ENCODE measurements at regions not wholly inside any gene's neighbourhood (a gene's known extent, or its start where the extent isn't known, plus 50 kb on each side); places are given as distances from the start of the nearest gene placed in this dataset.
A peak's percentile ranks its signal among the peaks of the same experiment; 100 is the strongest.

DNA sequence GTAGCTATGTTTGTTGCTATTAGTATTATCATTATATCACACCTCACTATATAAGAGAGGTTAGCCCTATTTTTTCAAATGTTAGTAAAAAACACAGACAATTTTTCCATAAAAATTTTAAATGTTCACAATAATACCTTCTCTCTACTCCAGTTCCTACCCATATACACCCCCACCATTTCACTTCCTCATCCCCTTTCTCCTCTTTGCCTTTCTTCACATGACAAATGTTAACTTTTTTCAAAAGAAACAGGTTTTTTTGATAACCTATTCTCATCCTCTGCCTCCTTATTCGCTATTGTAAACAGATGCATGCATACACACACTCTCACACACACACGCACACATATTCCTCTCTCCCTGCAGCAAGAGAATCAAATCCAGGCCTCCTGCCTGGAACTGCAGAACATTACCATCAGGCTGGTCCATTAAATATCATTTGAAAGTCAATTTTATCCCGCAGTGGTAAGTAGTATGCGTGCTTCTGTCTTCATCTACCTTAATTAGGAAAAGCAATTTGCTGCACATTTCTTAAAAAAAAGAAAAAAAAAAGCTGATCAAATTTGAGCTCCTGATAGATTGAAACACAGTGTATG, 55.5 kb downstream of the MID1IP1 start:
- Histone ChIP-seq H3K9me3 (ENCODE audit: control insufficient read depth, low read length) (no peaks in the 10 kb centered on the region), H3K4me3 (ENCODE audit: low read length) (no peak overlapping the region), H3K36me3 (ENCODE audit: control insufficient read depth, insufficient read depth, low read length, severe bottlenecking) (no peaks in the 10 kb centered on the region), H3K9ac (ENCODE audit: low read length) (no peak overlapping the region), H3K4me1 (ENCODE audit: control insufficient read depth, insufficient read depth, low read length) (peaks cover 11% of the 10 kb centered on the region), H3K27me3 (replicated peaks; ENCODE audit: control insufficient read depth, insufficient read depth, low read length) (peaks cover 15% of the 10 kb centered on the region)
- DNase-seq (ENCODE audit: low read depth) = no peak

DNA sequence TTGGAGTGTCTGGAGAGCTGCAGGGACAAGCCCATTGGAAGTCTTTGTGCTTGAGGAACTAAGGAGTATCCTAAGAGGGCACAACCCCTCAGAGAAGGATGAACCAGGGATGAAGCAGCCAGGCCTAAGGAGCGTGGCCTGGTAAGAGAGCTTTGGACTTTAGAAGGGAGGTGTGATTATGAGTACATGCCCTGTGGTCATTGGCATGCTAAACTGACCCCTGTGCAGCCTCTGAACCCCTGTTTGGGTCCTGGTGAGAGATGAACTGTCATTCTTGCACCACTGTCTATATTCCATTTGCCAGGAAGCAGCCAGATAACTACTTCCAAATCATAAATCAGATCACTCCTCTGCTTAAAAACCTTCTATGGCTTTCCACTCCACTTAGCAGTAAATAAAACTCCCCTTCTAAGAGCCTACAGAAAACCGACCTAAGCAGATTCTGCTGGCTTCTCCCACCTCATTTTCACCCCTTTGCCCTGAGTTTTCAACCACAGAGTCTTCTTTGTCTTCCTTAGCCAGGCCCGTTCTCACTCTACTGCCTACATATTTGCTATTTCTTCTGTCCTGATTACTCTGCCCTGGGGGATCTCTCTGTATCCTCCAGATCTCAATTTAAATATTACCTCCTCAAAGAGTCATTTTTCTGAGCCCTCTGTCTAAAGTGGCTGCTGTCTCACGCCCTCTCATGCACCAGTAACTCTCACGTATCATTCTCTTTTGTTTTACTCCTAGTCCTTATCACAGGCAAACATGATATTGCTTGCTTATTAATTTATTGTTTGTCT, 56.7 kb downstream of the MID1IP1 start:
- no peak overlapping the region for H3K9ac ChIP-seq (ENCODE audit: low read length)
- peaks cover 17% of the 10 kb centered on the region for H3K27me3 ChIP-seq (replicated peaks; ENCODE audit: control insufficient read depth, insufficient read depth, low read length)
- peaks cover 12% of the 10 kb centered on the region for H3K4me1 ChIP-seq (ENCODE audit: control insufficient read depth, insufficient read depth, low read length)
- H3K9me3 ChIP-seq (ENCODE audit: control insufficient read depth, low read length) = no peaks in the 10 kb centered on the region
- no peaks in the 10 kb centered on the region for H3K36me3 ChIP-seq (ENCODE audit: control insufficient read depth, insufficient read depth, low read length, severe bottlenecking)
- DNase-seq (ENCODE audit: low read depth) = no peak
- no peak overlapping the region for H3K4me3 ChIP-seq (ENCODE audit: low read length)

DNA sequence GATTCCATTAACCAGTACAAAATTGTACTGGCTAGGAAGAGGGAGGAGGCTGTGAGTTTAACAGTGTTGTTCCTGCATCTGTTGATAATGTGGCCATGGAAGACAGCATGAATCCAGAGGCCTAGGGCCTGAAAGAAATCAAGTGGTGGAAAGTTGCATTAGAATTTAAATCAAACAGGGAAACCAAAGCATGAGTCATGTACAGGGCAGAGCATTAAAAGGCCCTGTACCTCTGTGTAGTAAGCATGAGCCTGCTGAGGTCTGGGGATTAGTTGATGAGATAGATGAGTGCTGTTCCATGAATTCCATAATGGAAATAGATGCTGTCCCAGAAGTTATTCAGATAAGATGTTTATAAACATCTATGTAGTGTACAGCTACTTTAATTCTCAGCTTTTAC, 58.3 kb downstream of the MID1IP1 start:
- peak; percentile 27 for DNase-seq (ENCODE audit: low read depth)
- Histone ChIP-seq H3K36me3 (ENCODE audit: control insufficient read depth, insufficient read depth, low read length, severe bottlenecking) (no peaks in the 10 kb centered on the region), H3K27me3 (replicated peaks; ENCODE audit: control insufficient read depth, insufficient read depth, low read length) (peaks cover 17% of the 10 kb centered on the region), H3K4me3 (ENCODE audit: low read length) (no peak overlapping the region), H3K9ac (ENCODE audit: low read length) (no peak overlapping the region), H3K4me1 (ENCODE audit: control insufficient read depth, insufficient read depth, low read length) (peaks cover 24% of the 10 kb centered on the region), H3K9me3 (ENCODE audit: control insufficient read depth, low read length) (no peaks in the 10 kb centered on the region)

DNA sequence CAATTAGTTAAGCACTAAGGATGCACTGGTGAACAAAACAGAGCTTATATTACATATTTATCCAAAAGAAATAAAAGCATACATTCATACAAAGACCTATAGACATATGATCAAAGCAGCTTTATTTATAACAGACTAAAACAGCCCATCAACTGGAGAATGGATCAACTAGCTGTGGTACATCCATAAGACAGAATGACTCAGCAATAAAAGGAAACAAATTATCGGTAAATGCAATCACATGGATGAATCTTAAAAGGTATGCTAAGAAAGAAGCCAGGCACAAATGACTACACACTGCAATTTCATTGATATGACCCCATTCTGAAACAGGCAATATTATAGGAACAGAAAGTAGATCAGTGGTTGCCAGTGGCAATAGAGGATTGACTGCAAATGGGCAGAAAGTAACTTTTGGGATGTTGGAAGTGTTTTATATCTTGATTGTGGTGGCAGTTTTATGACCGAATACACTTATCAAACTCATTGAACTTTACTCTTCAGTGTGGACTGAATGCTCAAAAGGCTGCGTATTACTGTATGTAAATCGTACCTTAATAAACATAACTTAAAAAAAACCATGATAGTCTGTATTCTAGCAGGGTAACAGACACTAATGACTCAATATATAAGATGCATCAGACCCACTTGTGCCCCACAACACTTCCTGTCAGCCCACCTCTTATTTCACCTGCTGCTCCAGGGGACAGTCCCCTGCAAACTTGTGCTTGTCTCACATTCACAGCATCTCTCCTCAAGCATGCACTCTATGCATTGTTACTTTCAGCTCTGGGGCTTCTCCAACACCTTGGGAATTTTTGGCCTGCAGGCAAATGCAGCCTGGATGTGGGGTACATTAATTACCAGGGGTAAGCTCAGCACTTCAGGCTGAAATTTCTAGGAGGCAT, 59.1 kb downstream of the MID1IP1 start:
- Histone ChIP-seq H3K9ac (ENCODE audit: low read length) (no peak overlapping the region), H3K4me1 (ENCODE audit: control insufficient read depth, insufficient read depth, low read length) (peaks cover 25% of the 10 kb centered on the region), H3K4me3 (ENCODE audit: low read length) (no peak overlapping the region), H3K9me3 (ENCODE audit: control insufficient read depth, low read length) (no peaks in the 10 kb centered on the region), H3K27me3 (replicated peaks; ENCODE audit: control insufficient read depth, insufficient read depth, low read length) (peaks cover 14% of the 10 kb centered on the region), H3K36me3 (ENCODE audit: control insufficient read depth, insufficient read depth, low read length, severe bottlenecking) (no peaks in the 10 kb centered on the region)
- no peak for DNase-seq (ENCODE audit: low read depth)

DNA sequence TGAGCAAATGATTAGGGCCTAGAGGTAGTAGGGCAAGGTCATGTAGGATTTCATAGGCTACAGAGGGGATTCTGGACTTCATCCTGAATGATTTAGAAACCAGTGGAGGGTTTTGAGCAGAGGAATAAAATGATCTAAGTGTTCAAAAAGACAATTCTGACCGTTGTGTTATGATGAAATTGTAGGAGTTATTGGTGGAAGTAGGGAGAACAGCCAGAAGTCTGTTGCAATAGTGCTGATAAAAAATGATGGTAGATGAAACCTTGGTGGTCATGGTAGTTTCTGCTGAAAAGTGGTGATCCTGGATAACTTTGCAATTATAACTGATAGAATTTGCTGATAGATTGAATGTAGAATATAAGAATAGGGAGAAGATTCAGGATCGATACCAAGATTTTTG, 60.2 kb downstream of the MID1IP1 start:
- H3K36me3 ChIP-seq (ENCODE audit: control insufficient read depth, insufficient read depth, low read length, severe bottlenecking) = no peaks in the 10 kb centered on the region
- H3K4me1 ChIP-seq (ENCODE audit: control insufficient read depth, insufficient read depth, low read length) = peaks cover 25% of the 10 kb centered on the region
- H3K4me3 ChIP-seq (ENCODE audit: low read length) = no peak overlapping the region
- H3K27me3 ChIP-seq (replicated peaks; ENCODE audit: control insufficient read depth, insufficient read depth, low read length) = peaks cover 12% of the 10 kb centered on the region
- DNase-seq (ENCODE audit: low read depth) = peak; percentile 11
- no peak overlapping the region for H3K9ac ChIP-seq (ENCODE audit: low read length)
- H3K9me3 ChIP-seq (ENCODE audit: control insufficient read depth, low read length) = no peaks in the 10 kb centered on the region

DNA sequence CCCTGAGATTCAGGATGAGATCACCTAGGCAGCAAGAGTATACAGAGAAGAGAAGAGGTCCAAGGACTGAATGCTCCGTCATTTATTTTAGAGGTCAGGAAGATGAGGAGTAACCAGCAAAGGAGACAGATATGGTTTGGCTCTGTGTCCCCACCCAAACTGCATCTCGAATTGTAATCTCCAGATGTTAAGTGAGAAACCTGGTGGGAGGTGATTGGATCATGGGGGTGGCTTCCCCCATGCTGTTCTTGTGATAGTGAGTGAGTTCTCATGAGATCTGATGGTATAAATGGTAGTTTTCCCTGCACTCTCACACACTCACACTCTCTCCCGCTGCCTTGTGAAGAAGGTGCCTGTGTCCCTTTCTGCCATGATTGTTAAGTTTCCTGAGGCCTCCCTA, 60.8 kb downstream of the MID1IP1 start:
- no peak overlapping the region for H3K9ac ChIP-seq (ENCODE audit: low read length)

DNA sequence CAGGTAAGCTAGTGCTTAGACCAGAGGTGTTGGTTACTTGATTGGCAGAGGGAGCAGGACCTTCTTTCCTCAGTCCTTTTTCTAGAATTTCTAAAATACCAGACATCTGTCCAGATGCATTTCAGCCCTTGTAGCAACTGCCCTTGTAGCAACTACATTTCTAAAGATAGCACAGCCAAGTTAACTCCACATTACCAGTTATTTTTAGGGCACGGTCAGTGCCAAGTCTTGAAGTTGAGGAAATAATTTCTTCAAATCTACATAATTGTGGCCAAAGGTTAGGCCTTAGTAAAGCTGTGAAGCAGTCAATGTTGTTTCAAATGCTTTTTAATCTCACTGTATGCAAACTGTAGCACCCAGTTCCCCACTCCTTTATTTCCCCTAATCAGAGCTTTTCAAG, 62.9 kb downstream of the MID1IP1 start:
- Histone ChIP-seq H3K4me1 (ENCODE audit: control insufficient read depth, insufficient read depth, low read length) (peaks cover 33% of the 10 kb centered on the region), H3K4me3 (ENCODE audit: low read length) (no peak overlapping the region), H3K9ac (ENCODE audit: low read length) (peak overlapping the region; percentile 42), H3K27me3 (replicated peaks; ENCODE audit: control insufficient read depth, insufficient read depth, low read length) (peaks cover 6% of the 10 kb centered on the region), H3K9me3 (ENCODE audit: control insufficient read depth, low read length) (no peaks in the 10 kb centered on the region), H3K36me3 (ENCODE audit: control insufficient read depth, insufficient read depth, low read length, severe bottlenecking) (no peaks in the 10 kb centered on the region)
- DNase-seq (ENCODE audit: low read depth) = peak; percentile 33

More for the DNA sequence above, 60.8 kb downstream of the MID1IP1 start:
- Histone ChIP-seq H3K4me1 (ENCODE audit: control insufficient read depth, insufficient read depth, low read length) (peaks cover 25% of the 10 kb centered on the region), H3K9me3 (ENCODE audit: control insufficient read depth, low read length) (no peaks in the 10 kb centered on the region), H3K4me3 (ENCODE audit: low read length) (no peak overlapping the region), H3K27me3 (replicated peaks; ENCODE audit: control insufficient read depth, insufficient read depth, low read length) (peaks cover 12% of the 10 kb centered on the region), H3K36me3 (ENCODE audit: control insufficient read depth, insufficient read depth, low read length, severe bottlenecking) (no peaks in the 10 kb centered on the region)
- no peak for DNase-seq (ENCODE audit: low read depth)

DNA sequence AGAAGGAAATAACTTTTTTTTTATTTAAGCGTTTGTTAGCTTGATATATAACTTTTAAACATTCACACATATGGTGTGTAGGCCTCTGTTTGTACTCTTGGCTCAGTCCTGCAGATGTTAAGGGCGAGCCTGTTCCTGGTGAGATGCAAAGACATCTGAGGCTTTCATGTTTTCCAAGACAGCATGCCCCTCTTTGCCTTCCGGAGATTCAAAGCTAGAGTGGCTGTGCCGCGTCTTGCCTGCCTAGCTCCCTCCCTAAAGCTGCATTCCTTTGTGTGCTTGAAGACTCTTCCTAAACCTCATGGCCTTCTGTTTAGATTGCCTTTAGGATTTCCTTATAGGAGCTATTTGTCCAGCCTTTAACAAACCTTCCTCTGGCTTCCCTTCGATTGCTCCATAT, 67.1 kb downstream of the MID1IP1 start:
- no peaks in the 10 kb centered on the region for H3K9me3 ChIP-seq (ENCODE audit: control insufficient read depth, low read length)
- no peak overlapping the region for H3K9ac ChIP-seq (ENCODE audit: low read length)
- peaks cover 6% of the 10 kb centered on the region for H3K27me3 ChIP-seq (replicated peaks; ENCODE audit: control insufficient read depth, insufficient read depth, low read length)
- DNase-seq (ENCODE audit: low read depth) = no peak
- H3K36me3 ChIP-seq (ENCODE audit: control insufficient read depth, insufficient read depth, low read length, severe bottlenecking) = no peaks in the 10 kb centered on the region
- H3K4me3 ChIP-seq (ENCODE audit: low read length) = no peak overlapping the region
- H3K4me1 ChIP-seq (ENCODE audit: control insufficient read depth, insufficient read depth, low read length) = peaks cover 36% of the 10 kb centered on the region

DNA sequence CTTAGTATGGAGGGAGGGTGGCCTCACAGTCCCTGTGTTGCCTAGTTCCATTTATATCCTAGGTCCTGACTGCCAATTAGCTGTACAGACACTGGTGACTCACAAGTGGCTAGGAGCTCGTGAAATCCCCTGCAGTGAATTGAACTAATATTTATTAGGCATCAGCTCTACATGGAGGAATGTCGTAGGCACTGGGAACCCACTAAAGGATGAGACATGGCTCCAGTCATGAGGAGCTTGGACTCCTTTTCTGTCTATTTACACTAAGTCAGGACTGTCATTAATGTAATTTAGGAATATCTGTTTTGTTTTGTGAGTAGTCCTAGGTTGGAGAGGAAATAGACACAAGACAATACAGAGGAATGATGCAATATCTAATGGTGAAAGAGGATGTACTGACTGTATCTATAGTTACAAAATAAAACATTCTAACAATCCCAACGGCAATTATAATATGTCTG, 67.7 kb downstream of the MID1IP1 start:
- peaks cover 30% of the 10 kb centered on the region for H3K4me1 ChIP-seq (ENCODE audit: control insufficient read depth, insufficient read depth, low read length)
- DNase-seq (ENCODE audit: low read depth) = peak; percentile 22
- no peak overlapping the region for H3K4me3 ChIP-seq (ENCODE audit: low read length)
- H3K27me3 ChIP-seq (replicated peaks; ENCODE audit: control insufficient read depth, insufficient read depth, low read length) = peaks cover 6% of the 10 kb centered on the region
- no peaks in the 10 kb centered on the region for H3K9me3 ChIP-seq (ENCODE audit: control insufficient read depth, low read length)
- H3K36me3 ChIP-seq (ENCODE audit: control insufficient read depth, insufficient read depth, low read length, severe bottlenecking) = no peaks in the 10 kb centered on the region
- peak overlapping the region; percentile 45 for H3K9ac ChIP-seq (ENCODE audit: low read length)

DNA sequence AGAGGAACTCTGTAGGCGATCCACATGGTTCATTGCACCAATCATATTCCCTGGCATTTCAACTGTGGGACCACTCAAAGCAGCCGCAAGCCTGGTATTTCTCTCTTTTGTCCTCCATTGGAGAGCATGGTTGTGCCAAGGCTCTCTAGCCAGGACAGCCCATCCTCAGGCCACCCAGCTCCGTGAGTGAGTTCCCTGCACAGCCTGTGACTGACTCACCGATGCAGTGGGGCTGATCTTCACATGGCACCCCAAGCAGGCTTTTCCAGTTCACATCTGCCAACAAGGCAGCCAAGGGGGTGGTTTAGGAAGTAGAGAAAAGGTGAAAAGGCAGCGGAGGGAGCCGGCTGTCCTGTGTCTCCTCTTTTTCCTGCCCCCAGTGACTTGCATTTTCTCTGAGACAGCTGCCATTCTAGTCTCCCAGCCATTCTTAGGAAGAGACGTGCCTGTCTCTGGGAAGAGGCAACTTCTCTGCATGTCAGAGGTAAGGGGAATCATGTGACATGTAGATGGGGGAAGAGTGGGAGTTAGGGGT, 69.2 kb downstream of the MID1IP1 start:
- Histone ChIP-seq H3K36me3 (ENCODE audit: control insufficient read depth, insufficient read depth, low read length, severe bottlenecking) (no peaks in the 10 kb centered on the region), H3K4me3 (ENCODE audit: low read length) (no peak overlapping the region), H3K27me3 (replicated peaks; ENCODE audit: control insufficient read depth, insufficient read depth, low read length) (peaks cover 6% of the 10 kb centered on the region), H3K9me3 (ENCODE audit: control insufficient read depth, low read length) (no peaks in the 10 kb centered on the region), H3K4me1 (ENCODE audit: control insufficient read depth, insufficient read depth, low read length) (peaks cover 24% of the 10 kb centered on the region), H3K9ac (ENCODE audit: low read length) (no peak overlapping the region)
- no peak for DNase-seq (ENCODE audit: low read depth)
